Mucosa of descending colon (tissue), 3 donors: ENCODE measurements at regions not wholly inside any gene's neighbourhood (a gene's known extent, or its start where the extent isn't known, plus 50 kb on each side); places are given as distances from the start of the nearest gene placed in this dataset.

Source experiments
- ATAC-seq: fragments of 200-7000 bp; cut with Tn5 transposase; one replicate; pipeline ENCODE4 v1.9.1; 2020; ENCODE audit warnings: mild to moderate bottlenecking, moderate library complexity
- DNase-seq, 3 donors: peaks; one replicate each; pipeline ENCODE4 v3.0.0-alpha.2; 2020
- H3K36me3 ChIP-seq: fragments of 200-600 bp; one replicate; pipeline ENCODE4 v1.8.0; 2021; ENCODE audit warnings: low read depth, mild to moderate bottlenecking
- H3K4me1 ChIP-seq: fragments of 200-600 bp; one replicate; pipeline ENCODE4 v1.8.0; 2021; ENCODE audit warnings: low read depth, mild to moderate bottlenecking
- H3K4me3 ChIP-seq: fragments of 200-600 bp; one replicate; pipeline ENCODE4 v1.8.0; 2021; ENCODE audit warnings: mild to moderate bottlenecking
- H3K9me3 ChIP-seq: fragments of 200-600 bp; one replicate; pipeline ENCODE4 v1.8.0; 2021; ENCODE audit warnings: mild to moderate bottlenecking
- CTCF ChIP-seq: fragments of 200-600 bp; IDR thresholded peaks from one replicate; pipeline ENCODE4 v1.8.0; 2022; ENCODE audit warnings: antibody characterized with exemption, mild to moderate bottlenecking
- intact Hi-C, 2 donors: fragments of 100-400 bp; cut with DNase I in 1 of 2; cut with micrococcal nuclease in 1 of 2; formaldehyde crosslinking; loops; one replicate each; pipeline versions ENCODE4 v1.11.0 to v1.11.1; 2022; cut with DNase I, micrococcal nuclease
- donor health status: DM: no; HTN: no; CAD: no; lungs with moderate emphysema.
- donor health status: DM: no; HTN: no; CAD: no.
- donor health status: DM: no; HTN: yes; CAD: no.

- TF ChIP-seq CTCF, result no peak
- Histone ChIP-seq H3K4me1 (no peaks in the 10 kb centered on the region), H3K9me3 (no peaks in the 10 kb centered on the region), H3K4me3 (no peak overlapping the region), H3K36me3 (no peaks in the 10 kb centered on the region)
- ATAC-seq, result no peak
- intact Hi-C loops, result no loop called here
- DNase-seq, result no peak
Observed at GRCh38 chr5:99308131-99308530, 379.3 kb upstream of the CHD1 start.

- Histone ChIP-seq H3K4me1 (no peaks in the 10 kb centered on the region), H3K9me3 (no peaks in the 10 kb centered on the region), H3K4me3 (no peak overlapping the region), H3K36me3 (no peaks in the 10 kb centered on the region)
- DNase-seq (no peak), ATAC-seq (no peak)
- no peak for TF ChIP-seq CTCF
- intact Hi-C loops, result no loop called here
Observed at GRCh38 chr5:99305045-99305580, 376.3 kb upstream of the CHD1 start.

GRCh38 chr5:99285606-99286005, 356.8 kb upstream of the CHD1 start:
- H3K4me1 ChIP-seq, result no peaks in the 10 kb centered on the region
- ATAC-seq, result no peak
- no peaks in the 10 kb centered on the region for H3K36me3 ChIP-seq
- H3K4me3 ChIP-seq, result no peak overlapping the region
- H3K9me3 ChIP-seq, result no peaks in the 10 kb centered on the region
- intact Hi-C loops, result loop anchor here in 1 of 2 donors (10.0 kb wide), 1 partner anchor 259 kb away; no protein-coding TSS in a partner anchor
- DNase-seq, result no peak
- TF ChIP-seq CTCF, result no peak

GRCh38 chr5:99275128-99275527, 346.3 kb upstream of the CHD1 start:
- no peaks in the 10 kb centered on the region for H3K4me1 ChIP-seq
- no peak for TF ChIP-seq CTCF
- ATAC-seq, result no peak

GRCh38 chr5:99272576-99272975, 343.8 kb upstream of the CHD1 start:
- H3K36me3 ChIP-seq, result no peaks in the 10 kb centered on the region
- no peaks in the 10 kb centered on the region for H3K9me3 ChIP-seq
- DNase-seq, result no peak
- no peaks in the 10 kb centered on the region for H3K4me1 ChIP-seq
- no peak for ATAC-seq
- no peak overlapping the region for H3K4me3 ChIP-seq
- no peak for TF ChIP-seq CTCF
- intact Hi-C loops, result no loop called here

More at GRCh38 chr5:99275128-99275527, 346.3 kb upstream of the CHD1 start:
- no peak overlapping the region for H3K4me3 ChIP-seq
- H3K9me3 ChIP-seq, result no peaks in the 10 kb centered on the region
- H3K36me3 ChIP-seq, result no peaks in the 10 kb centered on the region
- intact Hi-C loops, result no loop called here
- no peak for DNase-seq

GRCh38 chr5:99258819-99259218, 330.0 kb upstream of the CHD1 start:
- no peak for ATAC-seq
- H3K36me3 ChIP-seq, result no peaks in the 10 kb centered on the region
- DNase-seq, result no peak
- H3K4me3 ChIP-seq, result no peak overlapping the region
- TF ChIP-seq CTCF, result no peak
- H3K4me1 ChIP-seq, result no peaks in the 10 kb centered on the region
- H3K9me3 ChIP-seq, result no peaks in the 10 kb centered on the region
- intact Hi-C loops, result no loop called here
